ENCODE measurements at regions not wholly inside any gene's neighbourhood (a gene's known extent, or its start where the extent isn't known, plus 50 kb on each side); places are given as distances from the start of the nearest gene placed in this dataset.

GRCh38 chr4:188307591-188307990 is 168.3 kb downstream of the TRIML1 start:
- Histone ChIP-seq H3K27ac (no peak overlapping the region), H3K36me3 (no peaks in the 10 kb centered on the region), H3K9me3 (no peaks in the 10 kb centered on the region), H3K4me1 (no peaks in the 10 kb centered on the region), H3K4me3 (no peak overlapping the region), H3K27me3 (no peaks in the 10 kb centered on the region)
- TF ChIP-seq EP300 (IDR thresholded peaks at IDR 0.05): no peak
- no peak for TF ChIP-seq POLR2A (IDR thresholded peaks at IDR 0.05)
- no peak for TF ChIP-seq POLR2AphosphoS5 (IDR thresholded peaks at IDR 0.05)
- TF ChIP-seq CTCF (IDR thresholded peaks at IDR 0.05): no peak
- intact Hi-C loops (cut with DNase I): no loop called here
- DNase-seq: no peak
- WGBS, 2 donors: 60 to 73% methylated on average over 4 of the region's 4 CpGs

GRCh38 chr4:188308142-188308541 is 168.9 kb downstream of the TRIML1 start:
- no peaks in the 10 kb centered on the region for H3K27me3 ChIP-seq
- no peaks in the 10 kb centered on the region for H3K4me1 ChIP-seq
- 89 to 92% methylated on average over 6 of the region's 6 CpGs for WGBS, 2 donors
- H3K27ac ChIP-seq: no peak overlapping the region
- TF ChIP-seq CTCF (IDR thresholded peaks at IDR 0.05) (no peak), POLR2A (IDR thresholded peaks at IDR 0.05) (no peak), EP300 (IDR thresholded peaks at IDR 0.05) (no peak), POLR2AphosphoS5 (IDR thresholded peaks at IDR 0.05) (no peak)
- no peaks in the 10 kb centered on the region for H3K9me3 ChIP-seq
- no peak overlapping the region for H3K4me3 ChIP-seq
- no peaks in the 10 kb centered on the region for H3K36me3 ChIP-seq
- intact Hi-C loops (cut with DNase I): no loop called here
- no peak for DNase-seq

DNA sequence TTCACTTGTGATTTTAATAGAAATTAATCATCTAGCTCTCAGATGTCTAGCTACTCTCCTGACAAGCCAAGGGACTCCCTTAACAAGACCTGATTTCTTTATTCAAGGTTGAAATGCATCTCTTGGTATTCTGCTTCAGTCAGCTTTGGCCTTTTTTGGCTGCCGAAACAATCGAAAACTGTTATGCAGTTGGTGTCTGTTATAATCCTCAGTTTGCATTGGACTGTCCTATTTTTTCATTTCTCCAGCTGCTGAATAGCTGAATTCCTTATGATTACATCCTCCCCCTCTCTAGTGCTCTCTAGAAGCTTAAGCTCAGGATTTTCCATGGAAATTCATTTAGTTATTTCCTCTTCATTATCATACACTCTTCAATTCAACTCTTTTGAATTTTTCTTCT is 177.2 kb downstream of the TRIML1 start:
- Histone ChIP-seq H3K27me3 (no peaks in the 10 kb centered on the region), H3K4me3 (no peak overlapping the region), H3K4me1 (no peaks in the 10 kb centered on the region), H3K36me3 (no peaks in the 10 kb centered on the region), H3K9me3 (no peaks in the 10 kb centered on the region), H3K27ac (no peak overlapping the region)
- WGBS, 2 donors: 87 to 92% methylated on average over 2 of the region's 2 CpGs
- TF ChIP-seq EP300 (IDR thresholded peaks at IDR 0.05) (no peak), CTCF (IDR thresholded peaks at IDR 0.05) (no peak), POLR2A (IDR thresholded peaks at IDR 0.05) (no peak), POLR2AphosphoS5 (IDR thresholded peaks at IDR 0.05) (no peak)
- intact Hi-C loops (cut with DNase I): no loop called here
- DNase-seq: no peak

DNA sequence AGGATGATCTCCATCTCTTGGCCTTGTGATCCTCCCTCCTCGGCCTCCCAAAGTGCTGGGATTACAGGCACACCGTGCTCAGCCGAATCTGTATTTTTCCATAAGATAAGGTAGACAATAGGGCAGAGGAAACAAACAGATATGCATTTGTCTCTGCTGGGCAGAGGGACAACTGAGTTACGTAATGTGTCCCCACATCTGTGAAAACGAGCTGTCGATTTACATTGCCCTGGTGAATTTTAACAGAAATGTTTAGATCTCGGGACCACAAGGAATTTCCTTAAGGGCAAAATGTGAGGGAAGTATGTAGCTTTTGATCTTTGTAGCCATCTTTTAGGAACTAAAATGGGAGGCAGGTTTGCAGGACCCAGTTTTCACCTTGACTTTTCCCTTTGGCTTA is 189.7 kb downstream of the TRIML1 start:
- Histone ChIP-seq H3K27me3 (no peaks in the 10 kb centered on the region), H3K27ac (no peak overlapping the region), H3K36me3 (no peaks in the 10 kb centered on the region), H3K4me1 (no peaks in the 10 kb centered on the region), H3K9me3 (no peaks in the 10 kb centered on the region), H3K4me3 (no peak overlapping the region)
- no peak for DNase-seq
- intact Hi-C loops (cut with DNase I): no loop called here
- TF ChIP-seq EP300 (IDR thresholded peaks at IDR 0.05) (no peak), POLR2A (IDR thresholded peaks at IDR 0.05) (no peak), CTCF (IDR thresholded peaks at IDR 0.05) (no peak), POLR2AphosphoS5 (IDR thresholded peaks at IDR 0.05) (no peak)
- 87 to 90% methylated on average over 7 of the region's 7 CpGs for WGBS, 2 donors

- no peak for DNase-seq
- Histone ChIP-seq H3K27ac (no peak overlapping the region), H3K27me3 (no peaks in the 10 kb centered on the region), H3K4me1 (no peaks in the 10 kb centered on the region), H3K9me3 (no peaks in the 10 kb centered on the region), H3K4me3 (no peak overlapping the region), H3K36me3 (no peaks in the 10 kb centered on the region)
- 49 to 78% methylated on average over 4 of the region's 4 CpGs for WGBS, 2 donors
- no peak for TF ChIP-seq EP300 (IDR thresholded peaks at IDR 0.05)
- no peak for TF ChIP-seq POLR2AphosphoS5 (IDR thresholded peaks at IDR 0.05)
- intact Hi-C loops (cut with DNase I): no loop called here
Observed at GRCh38 chr4:188329521-188329920, 190.3 kb downstream of the TRIML1 start.
